HL-60 (cell line): ENCODE measurements at regions not wholly inside any gene's neighbourhood (a gene's known extent, or its start where the extent isn't known, plus 50 kb on each side); places are given as distances from the start of the nearest gene placed in this dataset.

Source experiments
- DNase-seq, 2 experiments: peaks; one replicate each; pipeline ENCODE4 v3.0.0-alpha.2; 2010 to 2020; ENCODE audit warnings: low read depth in 1 of 2, low spot score in 1 of 2
- H3K27ac ChIP-seq: fragments of 250-450 bp; sonication (Bioruptor Pico); replicated peaks from 2 replicates; pipeline ENCODE4 v1.5.1; 2020; ENCODE audit warnings: mild to moderate bottlenecking, moderate library complexity
- H3K27me3 ChIP-seq: fragments of 250-450 bp; sonication (Bioruptor Pico); 2 replicates; pipeline ENCODE4 v1.5.1; 2021; ENCODE audit warnings: mild to moderate bottlenecking, moderate library complexity; ENCODE audit not compliant: insufficient read depth, poor library complexity, severe bottlenecking
- H3K4me3 ChIP-seq: replicated peaks from 2 replicates; pipeline ENCODE4 v1.5.1; 2011; ENCODE audit warnings: mild to moderate bottlenecking, control low read depth, low read length; ENCODE audit not compliant: insufficient read depth
- GABPA ChIP-seq: IDR thresholded peaks from 2 replicates; pipeline ENCODE4 v1.6.1; 2012; ENCODE audit warnings: low read depth
- POLR2AphosphoS5 ChIP-seq: IDR thresholded peaks from 2 replicates; pipeline ENCODE4 v1.6.1; 2012; ENCODE audit warnings: low read depth
- REST ChIP-seq: IDR thresholded peaks from 2 replicates; pipeline ENCODE4 v1.6.1; 2012; ENCODE audit warnings: low read depth; ENCODE audit not compliant: insufficient replicate concordance
- SPI1 ChIP-seq: IDR thresholded peaks from 2 replicates; pipeline ENCODE4 v1.6.1; 2012; ENCODE audit warnings: low read depth, mild to moderate bottlenecking, borderline replicate concordance
- TF ChIP-seq, protein P1 (sequence below): IDR thresholded peaks from one replicate; pipeline ENCODE4 v1.5.1; 2011; ENCODE audit warnings: low read length, control low read depth, inconsistent platforms; ENCODE audit not compliant: insufficient read depth

DNA sequence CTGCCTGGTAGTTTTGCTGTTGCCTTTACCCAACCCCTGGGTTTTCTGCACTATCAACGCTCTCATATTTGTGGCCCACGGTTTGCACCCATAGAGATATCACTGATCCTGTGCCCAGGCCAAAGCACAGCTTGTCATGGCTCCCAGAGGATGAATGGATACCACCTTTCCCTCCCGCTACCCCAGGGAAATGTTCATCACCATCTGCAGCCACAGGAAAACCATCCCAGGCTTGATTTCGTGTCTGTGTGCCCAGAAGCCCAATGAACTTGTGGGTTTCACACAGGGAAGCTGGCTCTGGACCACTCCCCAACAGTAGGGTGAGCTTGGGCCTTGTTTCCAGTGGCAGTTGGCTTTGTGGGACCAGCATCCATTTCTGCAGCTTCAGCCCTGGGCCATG is 143.1 kb upstream of the GDF10 start:
- Histone ChIP-seq H3K27me3 (no peaks in the 10 kb centered on the region), H3K27ac (no peak overlapping the region), H3K4me3 (no peak overlapping the region)
- no peak for TF ChIP-seq GABPA
- no peak for DNase-seq

GRCh38 chr10:47158116-47159071 is 141.6 kb upstream of the GDF10 start:
- Histone ChIP-seq H3K27ac (no peak overlapping the region), H3K27me3 (no peaks in the 10 kb centered on the region), H3K4me3 (no peak overlapping the region)
- DNase-seq: no peak
- TF ChIP-seq REST: no peak
- no peak for TF ChIP-seq POLR2AphosphoS5
- TF ChIP-seq SPI1: no peak
- TF ChIP-seq, protein P1, sequence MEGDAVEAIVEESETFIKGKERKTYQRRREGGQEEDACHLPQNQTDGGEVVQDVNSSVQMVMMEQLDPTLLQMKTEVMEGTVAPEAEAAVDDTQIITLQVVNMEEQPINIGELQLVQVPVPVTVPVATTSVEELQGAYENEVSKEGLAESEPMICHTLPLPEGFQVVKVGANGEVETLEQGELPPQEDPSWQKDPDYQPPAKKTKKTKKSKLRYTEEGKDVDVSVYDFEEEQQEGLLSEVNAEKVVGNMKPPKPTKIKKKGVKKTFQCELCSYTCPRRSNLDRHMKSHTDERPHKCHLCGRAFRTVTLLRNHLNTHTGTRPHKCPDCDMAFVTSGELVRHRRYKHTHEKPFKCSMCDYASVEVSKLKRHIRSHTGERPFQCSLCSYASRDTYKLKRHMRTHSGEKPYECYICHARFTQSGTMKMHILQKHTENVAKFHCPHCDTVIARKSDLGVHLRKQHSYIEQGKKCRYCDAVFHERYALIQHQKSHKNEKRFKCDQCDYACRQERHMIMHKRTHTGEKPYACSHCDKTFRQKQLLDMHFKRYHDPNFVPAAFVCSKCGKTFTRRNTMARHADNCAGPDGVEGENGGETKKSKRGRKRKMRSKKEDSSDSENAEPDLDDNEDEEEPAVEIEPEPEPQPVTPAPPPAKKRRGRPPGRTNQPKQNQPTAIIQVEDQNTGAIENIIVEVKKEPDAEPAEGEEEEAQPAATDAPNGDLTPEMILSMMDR: no peak
- TF ChIP-seq GABPA: no peak

GRCh38 chr10:47159361-47160260 is 140.4 kb upstream of the GDF10 start:
- Histone ChIP-seq H3K27me3 (no peaks in the 10 kb centered on the region), H3K27ac (no peak overlapping the region), H3K4me3 (no peak overlapping the region)
- no peak for DNase-seq
- no peak for TF ChIP-seq GABPA
- TF ChIP-seq SPI1: no peak
- no peak for TF ChIP-seq REST
- TF ChIP-seq, protein P1: no peak
- no peak for TF ChIP-seq POLR2AphosphoS5

- no peak overlapping the region for H3K4me3 ChIP-seq
- no peak for TF ChIP-seq REST
- no peak for TF ChIP-seq POLR2AphosphoS5
- TF ChIP-seq GABPA: no peak
- TF ChIP-seq SPI1: no peak
- TF ChIP-seq, protein P1: no peak
- no peaks in the 10 kb centered on the region for H3K27me3 ChIP-seq
- no peak for DNase-seq
- no peak overlapping the region for H3K27ac ChIP-seq
Measured at GRCh38 chr10:47160261-47160908, 139.6 kb upstream of the GDF10 start.
